ENCODE measurements at regions not wholly inside any gene's neighbourhood (a gene's known extent, or its start where the extent isn't known, plus 50 kb on each side); places are given as distances from the start of the nearest gene placed in this dataset.
A peak's percentile ranks its signal among the peaks of the same experiment; 100 is the strongest.

- Histone ChIP-seq H3K4me2 (ENCODE audit: insufficient read depth in 1 of 2, low read depth in 2 of 2, low read length in 2 of 2) (no peak overlapping the region), H3K18ac (ENCODE audit: extremely low read depth, low read length) (no peak overlapping the region), H3K27ac (ENCODE audit: low read depth, low read length) (no peak overlapping the region)
- no peak for TF ChIP-seq POLR2AphosphoS5 (IDR thresholded peaks at IDR 0.05; ENCODE audit: low read depth, low read length)
- no peak for TF ChIP-seq CBX5 (IDR thresholded peaks at IDR 0.05; ENCODE audit: low read depth, low read length)
- TF ChIP-seq ATF3 (IDR thresholded peaks at IDR 0.05; ENCODE audit: insufficient read depth, low read depth, low read length) = no peak
- no peak for TF ChIP-seq TAF1 (IDR thresholded peaks at IDR 0.05; ENCODE audit: low read depth, low read length)
- no peak for TF ChIP-seq SP1 (IDR thresholded peaks at IDR 0.05; ENCODE audit: low read depth, low read length)
- TF ChIP-seq ATF2 (IDR thresholded peaks at IDR 0.05; ENCODE audit: low read length) = no peak
- TF ChIP-seq SP2 (IDR thresholded peaks at IDR 0.05; ENCODE audit: low read length) = no peak
- TF ChIP-seq SIX5 (IDR thresholded peaks at IDR 0.05; ENCODE audit: low read depth, low read length) = no peak
- no peak for TF ChIP-seq RAD21 (IDR thresholded peaks at IDR 0.05 in 1 of 2, conservative IDR thresholded peaks at IDR 0.05 in 1 of 2; ENCODE audit: low read depth in 2 of 2, low read length in 2 of 2)
- no peak for TF ChIP-seq CEBPB (IDR thresholded peaks at IDR 0.05; ENCODE audit: low read depth, low read length)
- TF ChIP-seq CTBP2 (IDR thresholded peaks at IDR 0.05; ENCODE audit: borderline replicate concordance, insufficient read depth, insufficient read length, low read length) = no peak
- no peak for TF ChIP-seq KDM4A (IDR thresholded peaks at IDR 0.05; ENCODE audit: low read depth, low read length, severe bottlenecking)
- no peak for TF ChIP-seq TBP (IDR thresholded peaks at IDR 0.05; ENCODE audit: low read depth, low read length)
Measured at GRCh38 chr4:125140966-125141495, 173.7 kb upstream of the FAT4 start.

More at GRCh38 chr4:125140966-125141495, 173.7 kb upstream of the FAT4 start:
- Histone ChIP-seq H2BK15ac (ENCODE audit: low read length) (no peak overlapping the region), H3K27me3 (replicated peaks in 1 of 4; ENCODE audit: control insufficient read depth in 3 of 4, extremely low read depth in 1 of 4, insufficient read depth in 3 of 4, low read length in 3 of 4) (no peaks in the 10 kb centered on the region), H3K79me1 (ENCODE audit: low read depth, low read length) (no peaks in the 10 kb centered on the region), H2BK120ac (replicated peaks; ENCODE audit: low read depth, low read length) (no peak overlapping the region), H2AK5ac (ENCODE audit: low read depth, low read length) (no peak overlapping the region), H3K56ac (replicated peaks; ENCODE audit: insufficient read length, low read depth, low read length) (no peak overlapping the region), H4K20me1 (replicated peaks in 1 of 2; ENCODE audit: control insufficient read depth in 1 of 2, insufficient read depth in 2 of 2, low read length in 2 of 2) (no peaks in the 10 kb centered on the region), H2BK5ac (ENCODE audit: low read depth, low read length) (no peak overlapping the region), H2BK12ac (ENCODE audit: low read depth, low read length) (no peak overlapping the region), H3K9me3 (ENCODE audit: insufficient read depth in 2 of 2, low read depth in 1 of 2, low read length in 1 of 2) (no peaks in the 10 kb centered on the region), H3K79me2 (ENCODE audit: control insufficient read depth in 1 of 2, insufficient read depth in 2 of 2, low read length in 2 of 2) (no peaks in the 10 kb centered on the region), H2BK20ac (ENCODE audit: low read length) (no peak overlapping the region), H3K14ac (ENCODE audit: insufficient read length) (peak overlapping the region; percentile 87), H3K4ac (replicated peaks; ENCODE audit: insufficient read length, low read depth, low read length) (no peak overlapping the region), H3K4me3 (ENCODE audit: extremely low read depth in 1 of 4, insufficient read depth in 2 of 4, low read depth in 3 of 4, low read length in 4 of 4) (no peak overlapping the region), H2AFZ (ENCODE audit: low read length) (no peak overlapping the region), H4K5ac (ENCODE audit: insufficient read length, low read depth, low read length) (no peak overlapping the region), H3K36me3 (ENCODE audit: control insufficient read depth in 2 of 4, insufficient read depth in 4 of 4, low read length in 3 of 4) (no peaks in the 10 kb centered on the region), H4K8ac (ENCODE audit: extremely low read depth, insufficient read depth, low read length) (no peak overlapping the region), H3K23me2 (ENCODE audit: low read depth, low read length) (no peaks in the 10 kb centered on the region), H3K9ac (replicated peaks in 1 of 4; ENCODE audit: extremely low read depth in 1 of 4, low read depth in 3 of 4, low read length in 3 of 4) (no peak overlapping the region), H3K4me1 (replicated peaks in 1 of 4; ENCODE audit: control insufficient read depth in 3 of 4, insufficient read depth in 4 of 4, low read length in 3 of 4) (no peaks in the 10 kb centered on the region), H4K91ac (replicated peaks; ENCODE audit: insufficient read length, low read length) (no peak overlapping the region), H3K23ac (ENCODE audit: insufficient read length) (no peak overlapping the region)
- ChIA-PET POLR2A (ENCODE audit: partially characterized antibody) (no interaction called here), CTCF (ENCODE audit: partially characterized antibody) (interaction anchor here (0.7 kb wide), 1 partner anchor 19 kb away, joined by 3 read pairs; no protein-coding TSS in a partner anchor)
- FAIRE-seq = no peak
- WGBS, 2 experiments (ENCODE audit: extremely low coverage in 1 of 2, insufficient coverage in 1 of 2, insufficient read length in 1 of 2, insufficient replicate concordance in 2 of 2, low coverage in 1 of 2, low lambda C conversion rate in 2 of 2, missing lambda C conversion rate in 1 of 2) = 95% methylated on average over 4 of the region's 4 CpGs; no CpG with 5 or more reads in 1 of the 2 experiments
- DNase-seq (ENCODE audit: low read depth in 1 of 2, low spot score in 2 of 2) = no peak

Measured in H1 (cell line).